DND-41 (cell line): ENCODE measurements at regions not wholly inside any gene's neighbourhood (a gene's known extent, or its start where the extent isn't known, plus 50 kb on each side); places are given as distances from the start of the nearest gene placed in this dataset.
"Not testable (repeated sequence)": the region's sequence is repeated elsewhere in the genome, so short reads cannot be mapped to it uniquely, and the experiment has no call there.

Experiments used
- ATAC-seq: fragments of 200-7000 bp; cut with Tn5 transposase; 3 replicates; pipeline ENCODE4 v1.9.1; 2021; ENCODE audit warnings: low read depth; ENCODE audit not compliant: insufficient read depth
- DNase-seq: peaks from one replicate; pipeline ENCODE4 v3.0.0-alpha.2; 2020
- H2AFZ ChIP-seq: 2 replicates; pipeline ENCODE4 v1.6.0; 2012; ENCODE audit warnings: low read depth, low read length
- H3K27ac ChIP-seq: 2 replicates; pipeline ENCODE4 v1.5.1; 2012; ENCODE audit warnings: low read length, inconsistent platforms
- H3K27me3 ChIP-seq: fragments of 200-600 bp; sonication (generic); 2 replicates; pipeline ENCODE4 v1.6.0; 2012; ENCODE audit warnings: low read length, mild to moderate bottlenecking, inconsistent platforms; ENCODE audit not compliant: insufficient read depth, poor library complexity
- H3K36me3 ChIP-seq: 2 replicates; pipeline ENCODE4 v1.5.1; 2012; ENCODE audit warnings: low read length, inconsistent platforms; ENCODE audit not compliant: insufficient read depth
- H3K4me1 ChIP-seq: 2 replicates; pipeline ENCODE4 v1.5.1; 2012; ENCODE audit warnings: mild to moderate bottlenecking, low read length; ENCODE audit not compliant: insufficient read depth
- H3K4me2 ChIP-seq: 2 replicates; pipeline ENCODE4 v1.6.0; 2012; ENCODE audit warnings: mild to moderate bottlenecking, moderate library complexity, low read length, inconsistent platforms; ENCODE audit not compliant: insufficient read depth
- H3K4me3 ChIP-seq, 2 experiments: fragments of 200-600 bp in 1 of 2; shearing (Covaris generic) in 1 of 2; 2 replicates each; pipeline ENCODE4 v1.5.1; 2012 to 2016; ENCODE audit warnings: inconsistent platforms in 2 of 2, low read length in 2 of 2, mild to moderate bottlenecking in 2 of 2, low read depth in 1 of 2, moderate library complexity in 1 of 2
- H3K79me2 ChIP-seq: 2 replicates; pipeline ENCODE4 v1.6.0; 2012; ENCODE audit warnings: low read length, inconsistent platforms; ENCODE audit not compliant: insufficient read depth
- H3K9ac ChIP-seq: 2 replicates; pipeline ENCODE4 v1.6.0; 2012; ENCODE audit warnings: low read depth, mild to moderate bottlenecking, inconsistent platforms, low read length, moderate library complexity
- H3K9me3 ChIP-seq: 2 replicates; pipeline ENCODE4 v1.5.1; 2012; ENCODE audit warnings: low read length, moderate library complexity, mild to moderate bottlenecking, inconsistent platforms; ENCODE audit not compliant: insufficient read depth, severe bottlenecking
- H4K20me1 ChIP-seq: 2 replicates; pipeline ENCODE4 v1.6.0; 2012; ENCODE audit warnings: low read length; ENCODE audit not compliant: insufficient read depth
- EZH2 ChIP-seq: IDR thresholded peaks from 3 replicates; pipeline ENCODE4 v1.6.1; 2012; ENCODE audit warnings: borderline replicate concordance, low read depth, mild to moderate bottlenecking, moderate library complexity, low read length, inconsistent platforms; ENCODE audit not compliant: severe bottlenecking
- TF ChIP-seq, protein P1 (sequence below): IDR thresholded peaks from 2 replicates; pipeline ENCODE4 v1.5.1; 2012; ENCODE audit warnings: borderline replicate concordance, low read length, moderate library complexity, mild to moderate bottlenecking; ENCODE audit not compliant: poor library complexity, severe bottlenecking; ENCODE audit errors: extremely low read depth

DNA sequence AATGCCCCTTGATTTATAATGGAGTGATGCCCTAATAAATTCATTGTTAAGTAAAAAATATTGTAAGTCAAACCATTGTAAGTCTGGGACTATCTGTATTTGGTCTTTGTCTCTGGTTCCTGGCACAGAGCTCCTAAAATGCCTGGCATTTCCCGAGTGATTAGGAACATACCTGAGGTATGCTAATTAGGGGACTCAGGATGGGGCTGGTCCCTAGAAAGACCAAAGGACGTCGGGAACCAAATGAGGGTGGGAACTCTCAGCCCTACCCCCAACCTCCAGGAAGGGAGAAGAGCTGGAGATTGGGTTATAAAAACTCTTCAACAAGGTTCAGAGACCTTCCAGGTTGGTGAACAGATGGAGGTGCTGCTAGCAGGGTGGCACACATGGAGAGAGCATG lies 82.6 kb upstream of the ARG1 start:
- H3K27ac ChIP-seq = no peak overlapping the region
- no peak overlapping the region for H3K9ac ChIP-seq
- no peak overlapping the region for H3K4me3 ChIP-seq
- H3K27me3 ChIP-seq = no peaks in the 10 kb centered on the region
- no peaks in the 10 kb centered on the region for H3K4me1 ChIP-seq
- TF ChIP-seq EZH2 = no peak
- TF ChIP-seq, protein P1, sequence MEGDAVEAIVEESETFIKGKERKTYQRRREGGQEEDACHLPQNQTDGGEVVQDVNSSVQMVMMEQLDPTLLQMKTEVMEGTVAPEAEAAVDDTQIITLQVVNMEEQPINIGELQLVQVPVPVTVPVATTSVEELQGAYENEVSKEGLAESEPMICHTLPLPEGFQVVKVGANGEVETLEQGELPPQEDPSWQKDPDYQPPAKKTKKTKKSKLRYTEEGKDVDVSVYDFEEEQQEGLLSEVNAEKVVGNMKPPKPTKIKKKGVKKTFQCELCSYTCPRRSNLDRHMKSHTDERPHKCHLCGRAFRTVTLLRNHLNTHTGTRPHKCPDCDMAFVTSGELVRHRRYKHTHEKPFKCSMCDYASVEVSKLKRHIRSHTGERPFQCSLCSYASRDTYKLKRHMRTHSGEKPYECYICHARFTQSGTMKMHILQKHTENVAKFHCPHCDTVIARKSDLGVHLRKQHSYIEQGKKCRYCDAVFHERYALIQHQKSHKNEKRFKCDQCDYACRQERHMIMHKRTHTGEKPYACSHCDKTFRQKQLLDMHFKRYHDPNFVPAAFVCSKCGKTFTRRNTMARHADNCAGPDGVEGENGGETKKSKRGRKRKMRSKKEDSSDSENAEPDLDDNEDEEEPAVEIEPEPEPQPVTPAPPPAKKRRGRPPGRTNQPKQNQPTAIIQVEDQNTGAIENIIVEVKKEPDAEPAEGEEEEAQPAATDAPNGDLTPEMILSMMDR = no peak
- H3K4me2 ChIP-seq = no peak overlapping the region
- no peaks in the 10 kb centered on the region for H3K79me2 ChIP-seq
- no peak for DNase-seq
- no peak overlapping the region for H2AFZ ChIP-seq
- ATAC-seq = no peak
- no peaks in the 10 kb centered on the region for H3K9me3 ChIP-seq
- no peaks in the 10 kb centered on the region for H3K36me3 ChIP-seq
- H4K20me1 ChIP-seq = no peaks in the 10 kb centered on the region

- Histone ChIP-seq H3K27ac (no peak overlapping the region), H2AFZ (no peak overlapping the region), H3K4me3 (no peak overlapping the region), H4K20me1 (no peaks in the 10 kb centered on the region), H3K4me1 (no peaks in the 10 kb centered on the region), H3K9me3 (no peaks in the 10 kb centered on the region), H3K79me2 (no peaks in the 10 kb centered on the region), H3K9ac (no peak overlapping the region), H3K27me3 (no peaks in the 10 kb centered on the region), H3K4me2 (no peak overlapping the region), H3K36me3 (no peaks in the 10 kb centered on the region)
- ATAC-seq (no peak), DNase-seq (no peak)
- TF ChIP-seq, protein P1 = no peak
- no peak for TF ChIP-seq EZH2
These were observed 80.0 kb upstream of the ARG1 start for GRCh38 chr6:131492932-131493573.

DNA sequence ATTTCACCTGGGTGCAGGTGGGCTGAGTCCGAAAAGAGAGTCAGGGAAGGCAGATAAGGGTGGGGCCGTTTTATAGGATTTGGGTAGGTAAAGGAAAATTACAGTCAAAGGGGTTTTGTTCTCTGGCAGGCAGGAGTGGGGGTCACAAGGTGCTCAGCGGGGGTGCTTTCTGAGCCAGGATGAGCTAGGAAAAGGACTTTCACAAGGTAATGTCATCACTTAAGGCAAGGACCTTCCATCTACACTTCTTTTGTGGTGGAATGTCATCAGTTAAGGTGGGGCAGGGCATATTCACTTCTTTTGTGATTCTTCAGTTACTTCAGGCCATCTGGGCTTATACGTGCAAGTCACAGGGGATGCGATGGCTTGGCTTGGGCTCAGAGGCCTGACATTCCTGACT lies 68.6 kb upstream of the ARG1 start:
- not testable (repeated sequence) for H2AFZ ChIP-seq, H3K4me3 ChIP-seq, H3K27ac ChIP-seq, H3K36me3 ChIP-seq, H4K20me1 ChIP-seq, ATAC-seq, H3K4me1 ChIP-seq, H3K27me3 ChIP-seq, H3K9ac ChIP-seq, DNase-seq, H3K9me3 ChIP-seq, H3K4me2 ChIP-seq, H3K79me2 ChIP-seq

DNA sequence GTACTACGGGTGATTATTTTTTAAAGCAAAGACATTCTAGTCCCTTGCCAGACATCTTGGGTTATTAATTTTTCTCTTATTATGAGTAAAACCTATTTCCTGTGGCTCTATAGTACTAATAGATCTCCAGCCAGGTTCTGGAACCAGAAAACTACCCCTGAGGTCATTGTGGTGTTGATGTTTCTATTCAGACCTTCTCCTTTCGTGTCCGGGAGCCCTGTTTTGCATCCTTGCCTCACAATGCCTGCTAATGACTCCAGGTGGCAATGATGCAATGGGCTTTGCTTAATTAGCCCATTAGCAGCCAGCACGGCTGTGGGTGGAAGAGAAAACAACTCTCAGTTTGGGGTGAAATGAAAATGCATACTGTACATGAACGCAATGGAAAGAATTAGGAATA lies 62.9 kb upstream of the ARG1 start:
- H3K9me3 ChIP-seq = peaks cover 6% of the 10 kb centered on the region
- DNase-seq (no peak), ATAC-seq (no peak)
- TF ChIP-seq EZH2 = no peak
- TF ChIP-seq, protein P1 = no peak
- no peaks in the 10 kb centered on the region for H3K4me1 ChIP-seq
- H2AFZ ChIP-seq = no peak overlapping the region
- no peak overlapping the region for H3K4me3 ChIP-seq
- H3K9ac ChIP-seq = no peak overlapping the region
- H3K27ac ChIP-seq = no peak overlapping the region
- H3K79me2 ChIP-seq = no peaks in the 10 kb centered on the region
- H3K27me3 ChIP-seq = no peaks in the 10 kb centered on the region
- no peaks in the 10 kb centered on the region for H4K20me1 ChIP-seq
- no peak overlapping the region for H3K4me2 ChIP-seq
- H3K36me3 ChIP-seq = no peaks in the 10 kb centered on the region
